Hepatocyte (in vitro differentiated cells): ENCODE measurements at regions not wholly inside any gene's neighbourhood (a gene's known extent, or its start where the extent isn't known, plus 50 kb on each side); places are given as distances from the start of the nearest gene placed in this dataset.

ENCODE experiments used
- CTCF ChIP-seq: fragments of 200-600 bp; sonication (generic); IDR thresholded peaks from 2 replicates; pipeline ENCODE4 v1.5.1; 2016; ENCODE audit warnings: antibody characterized with exemption, mild to moderate bottlenecking; ENCODE audit not compliant: poor library complexity
- EZH2phosphoT487 ChIP-seq: fragments of 200-600 bp; sonication (generic); IDR thresholded peaks from one replicate; pipeline ENCODE4 v1.6.1; 2018; ENCODE audit warnings: antibody characterized with exemption, mild to moderate bottlenecking, low read depth, moderate library complexity; ENCODE audit not compliant: unreplicated experiment, severe bottlenecking

- TF ChIP-seq CTCF = no peak
- TF ChIP-seq EZH2phosphoT487 = no peak
These were observed 121.1 kb downstream of the CAND1 start for GRCh38 chr12:67390273-67390672.
